NT2/D1 (cell line): ENCODE measurements at regions not wholly inside any gene's neighbourhood (a gene's known extent, or its start where the extent isn't known, plus 50 kb on each side); places are given as distances from the start of the nearest gene placed in this dataset.

Source experiments
- SUZ12 ChIP-seq: IDR thresholded peaks from 2 replicates; pipeline ENCODE4 v1.6.1; 2011; ENCODE audit not compliant: insufficient read length, insufficient read depth; ENCODE audit errors: extremely low read depth
- YY1 ChIP-seq: IDR thresholded peaks from 2 replicates; pipeline ENCODE4 v1.6.1; 2011; ENCODE audit not compliant: insufficient read length, insufficient read depth

GRCh38 chr6:84508334-84508733 lies 256.1 kb downstream of the TBX18 start:
- TF ChIP-seq YY1 (no peak), SUZ12 (no peak)
